Ishikawa (cell line): ENCODE measurements at regions not wholly inside any gene's neighbourhood (a gene's known extent, or its start where the extent isn't known, plus 50 kb on each side); places are given as distances from the start of the nearest gene placed in this dataset.
A peak's percentile ranks its signal among the peaks of the same experiment; 100 is the strongest.

Experiments
- EP300 ChIP-seq: IDR thresholded peaks from 2 replicates; pipeline ENCODE4 v1.6.1; 2012; ENCODE audit warnings: borderline replicate concordance
- FOXM1 ChIP-seq: IDR thresholded peaks from 2 replicates; pipeline ENCODE4 v1.6.1; 2012; ENCODE audit warnings: low read depth, borderline replicate concordance
- NFIC ChIP-seq: IDR thresholded peaks from 2 replicates; pipeline ENCODE4 v1.6.1; 2012
- TCF12 ChIP-seq: IDR thresholded peaks from 2 replicates; pipeline ENCODE4 v1.6.1; 2012; ENCODE audit warnings: low read depth
- TEAD4 ChIP-seq: IDR thresholded peaks from 2 replicates; pipeline ENCODE4 v1.6.1; 2012

GRCh38 chr9:65155937-65156336 is 129.1 kb downstream of the FOXD4L5 start:
- TF ChIP-seq FOXM1 = peak; percentile 50; the same call in 1 of the 2 replicates
- peak; percentile 67 for TF ChIP-seq TEAD4
- peak; percentile 74 for TF ChIP-seq TCF12
- TF ChIP-seq EP300 = peak; percentile 70
- peak; percentile 21; the same call in 1 of the 2 replicates for TF ChIP-seq NFIC
